GM21786 (cell line): ENCODE measurements at regions not wholly inside any gene's neighbourhood (a gene's known extent, or its start where the extent isn't known, plus 50 kb on each side); places are given as distances from the start of the nearest gene placed in this dataset.

Source experiments
- ATAC-seq: cut with Tn5 transposase; IDR thresholded peaks from one replicate; pipeline ENCODE4 v1.9.1; 2021; ENCODE audit not compliant: unreplicated experiment

DNA sequence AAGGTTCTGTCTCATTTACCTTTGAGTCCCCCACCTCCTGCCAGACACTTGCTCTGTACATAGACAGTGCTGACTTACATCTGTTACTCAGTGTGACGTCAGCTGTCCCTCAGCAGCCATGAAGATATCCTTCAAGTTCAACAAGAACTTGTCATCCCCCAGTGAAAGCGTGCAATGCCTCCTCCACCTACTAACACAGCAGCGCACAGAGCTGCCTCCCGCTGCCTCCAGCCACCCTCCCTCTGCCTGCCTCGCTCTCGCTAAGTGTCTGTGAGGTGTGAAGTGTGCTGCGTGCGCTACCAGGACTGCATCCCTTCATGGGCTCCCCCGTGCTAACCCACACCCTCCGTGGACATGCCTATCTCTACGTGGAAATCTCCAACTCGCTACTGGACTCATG lies 621.4 kb downstream of the BRD1 start:
- no peak for ATAC-seq

- no peak for ATAC-seq
These were observed 622.2 kb downstream of the BRD1 start for GRCh38 chr22:49205483-49205800.

DNA sequence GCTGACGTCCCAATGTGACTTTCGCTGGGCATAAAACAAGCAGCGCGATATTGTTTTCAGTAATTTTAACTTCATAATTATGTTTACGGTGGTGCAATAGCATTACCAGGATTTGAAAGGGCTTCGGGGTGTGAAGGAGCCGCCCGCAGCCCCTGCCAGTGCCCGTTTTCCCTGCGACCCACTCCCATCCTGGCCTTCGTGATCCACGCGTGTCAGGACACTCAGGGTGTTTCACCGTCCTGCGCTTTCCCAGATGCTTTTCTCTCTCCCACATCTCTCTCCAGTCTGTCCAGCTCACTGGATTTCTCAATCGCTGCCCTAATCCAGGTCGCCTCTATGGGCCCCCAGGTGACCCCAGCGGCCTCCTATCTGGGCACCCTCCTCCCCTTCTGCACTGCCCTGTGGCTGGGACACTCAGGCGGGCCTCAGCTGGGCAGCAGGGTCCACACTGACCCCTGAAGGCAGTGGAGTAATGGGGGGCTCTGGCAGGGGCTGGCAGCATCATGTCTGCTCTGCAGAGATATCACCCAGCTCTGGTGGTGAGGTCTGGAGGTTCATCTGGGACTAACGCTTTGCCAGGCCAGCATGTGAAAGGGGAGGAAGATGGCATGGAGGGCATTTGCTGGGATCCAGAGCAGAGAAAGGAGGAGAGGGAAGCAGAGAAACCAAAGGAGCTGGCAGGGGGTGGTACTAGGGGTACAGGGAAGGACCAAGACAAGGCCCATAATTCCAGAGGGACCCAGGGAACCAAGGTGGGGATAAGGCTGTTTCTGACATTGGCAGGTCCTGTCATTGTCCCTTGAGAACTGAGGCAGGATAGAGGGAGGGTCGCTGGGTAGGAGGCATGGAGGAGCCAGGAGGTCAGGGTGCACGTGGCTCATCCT lies 622.8 kb downstream of the BRD1 start:
- ATAC-seq: no peak

- no peak for ATAC-seq
These were observed 623.6 kb downstream of the BRD1 start for GRCh38 chr22:49203859-49204598.

DNA sequence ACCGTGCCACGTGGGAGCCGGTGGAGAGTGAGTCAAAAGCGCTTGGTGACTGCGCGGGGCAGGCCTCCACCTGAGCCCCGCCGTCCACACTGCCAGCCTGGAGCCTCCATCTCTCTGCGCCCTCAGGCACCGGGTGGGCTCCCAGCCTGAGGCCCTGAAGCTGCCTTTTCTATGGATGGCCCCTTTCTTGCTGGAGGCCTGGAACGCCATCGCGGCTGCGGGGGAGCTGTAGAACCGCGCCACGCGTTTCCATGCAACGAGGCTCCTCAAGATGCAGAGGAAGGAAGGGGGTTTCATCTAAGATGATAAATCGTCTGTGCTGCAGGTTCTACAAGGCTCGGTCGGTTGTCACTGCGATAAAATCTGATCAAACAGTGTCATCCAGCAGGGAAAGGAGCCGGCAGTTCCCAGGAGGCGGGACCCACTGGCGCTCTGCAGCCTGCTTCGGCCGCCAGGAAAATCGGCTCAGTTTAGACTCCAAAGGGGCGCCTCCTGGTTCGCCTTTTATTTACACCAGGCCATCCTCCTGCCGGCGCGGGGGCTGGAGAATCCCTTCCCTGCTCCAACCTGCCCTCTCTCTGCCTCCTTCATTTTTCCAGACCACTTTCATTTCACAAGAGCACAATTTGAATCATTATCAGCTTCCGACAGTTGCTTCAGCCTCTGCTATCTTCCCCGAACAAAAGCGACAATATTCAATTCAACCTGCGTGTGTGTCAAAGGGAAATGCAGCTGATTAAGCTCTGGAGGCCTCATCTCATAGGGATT lies 624.4 kb downstream of the BRD1 start:
- ATAC-seq: no peak

DNA sequence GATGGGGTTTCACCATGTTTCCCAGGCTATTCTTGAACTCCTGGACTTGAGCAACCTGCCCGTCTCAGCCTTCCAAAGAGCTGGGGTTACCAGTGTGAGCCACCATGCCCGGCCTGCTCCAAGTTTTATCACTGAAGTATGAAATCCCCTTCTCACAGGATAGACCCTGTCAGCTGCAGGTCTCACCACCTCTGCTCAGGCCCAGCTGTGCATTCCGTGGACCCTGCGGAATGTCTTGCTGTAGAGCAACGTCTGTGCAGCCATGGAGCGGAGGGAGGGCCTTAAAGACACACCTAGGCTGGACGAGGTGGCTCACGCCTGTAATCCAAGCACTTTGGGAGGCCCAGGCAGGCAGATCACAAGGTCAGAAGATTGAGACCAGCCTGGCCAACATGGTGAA lies 625.4 kb downstream of the BRD1 start:
- no peak for ATAC-seq

- ATAC-seq: no peak
These were observed 626.4 kb downstream of the BRD1 start for GRCh38 chr22:49201046-49201970.

DNA sequence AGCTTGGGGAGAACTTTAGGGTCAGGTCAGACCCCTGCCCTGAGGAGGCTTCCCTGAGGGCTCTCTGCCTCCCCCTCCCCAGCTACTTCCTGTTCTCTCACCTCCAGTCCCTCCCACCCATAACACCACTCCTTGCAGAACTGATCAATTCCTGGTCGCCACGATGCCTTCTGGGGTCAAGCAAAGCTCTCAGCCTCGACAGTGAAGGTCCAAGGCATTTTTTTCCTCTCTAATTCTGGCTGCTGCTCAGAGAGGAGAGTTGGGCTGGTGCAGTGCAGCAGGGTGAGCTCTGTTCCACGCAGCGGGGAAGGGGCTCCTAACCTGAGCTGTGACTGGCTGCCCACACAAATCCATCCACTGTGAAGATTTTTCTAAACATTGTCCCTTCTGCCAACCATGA lies 628.4 kb downstream of the BRD1 start:
- ATAC-seq: no peak

GRCh38 chr22:49198705-49199084 lies 629.0 kb downstream of the BRD1 start:
- no peak for ATAC-seq

DNA sequence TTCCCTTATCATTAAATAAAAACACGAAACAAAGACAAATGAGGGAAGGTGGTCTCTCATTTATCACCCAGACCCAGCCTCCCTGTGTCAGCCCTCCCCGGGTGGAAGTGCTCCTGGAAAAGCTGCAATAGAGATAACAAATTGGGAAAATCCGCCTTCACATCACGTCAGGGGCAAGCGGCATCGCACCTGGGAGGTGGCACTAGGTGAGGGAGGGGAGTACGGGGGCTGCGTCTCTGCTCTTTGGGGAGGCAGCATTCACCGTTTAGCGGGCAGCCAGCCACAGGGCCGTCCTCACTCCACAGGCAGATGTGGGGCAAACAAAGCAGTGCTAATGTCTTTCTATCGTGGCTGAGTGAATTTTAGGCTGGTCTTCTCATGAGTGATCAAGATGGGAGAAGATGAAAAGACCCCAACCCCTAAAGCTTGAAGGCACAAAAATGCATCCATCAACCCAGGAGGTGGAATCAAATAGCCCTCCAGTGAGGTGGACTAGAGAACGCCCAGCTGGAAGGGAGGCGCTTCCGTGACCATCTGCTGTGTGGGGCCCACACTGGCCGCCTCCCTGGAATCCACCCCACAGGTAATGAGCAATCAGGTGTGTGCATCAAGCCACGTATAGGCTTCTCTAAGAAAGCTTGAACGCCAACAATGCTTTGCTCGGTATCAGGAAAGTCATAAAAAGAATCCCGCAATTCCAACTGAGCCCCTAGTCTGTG lies 629.5 kb downstream of the BRD1 start:
- ATAC-seq: no peak

GRCh38 chr22:49197505-49197904 lies 630.2 kb downstream of the BRD1 start:
- ATAC-seq: no peak

DNA sequence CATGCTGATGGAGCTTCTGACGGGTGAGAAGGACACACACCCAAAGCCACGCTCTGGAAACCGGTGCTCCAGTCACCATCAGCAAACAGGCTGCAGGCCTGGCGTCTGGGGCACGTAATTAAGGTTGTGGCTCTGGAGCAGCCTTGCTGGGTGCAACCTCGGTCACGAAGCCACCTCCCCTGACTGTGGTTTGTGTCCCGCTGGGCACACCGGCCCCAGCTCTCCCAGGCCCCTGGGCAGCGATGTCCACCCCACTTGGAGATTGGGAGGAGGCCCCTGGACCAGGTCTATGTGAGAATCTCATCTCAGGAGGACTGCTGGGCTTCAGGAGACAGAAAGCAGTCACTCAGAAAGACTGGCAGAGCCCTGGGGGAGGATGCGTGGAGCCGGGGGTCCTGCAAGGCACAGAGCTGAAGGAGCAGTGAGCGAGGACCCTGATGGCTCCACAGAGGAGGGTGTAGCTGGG lies 631.6 kb downstream of the BRD1 start:
- no peak for ATAC-seq

DNA sequence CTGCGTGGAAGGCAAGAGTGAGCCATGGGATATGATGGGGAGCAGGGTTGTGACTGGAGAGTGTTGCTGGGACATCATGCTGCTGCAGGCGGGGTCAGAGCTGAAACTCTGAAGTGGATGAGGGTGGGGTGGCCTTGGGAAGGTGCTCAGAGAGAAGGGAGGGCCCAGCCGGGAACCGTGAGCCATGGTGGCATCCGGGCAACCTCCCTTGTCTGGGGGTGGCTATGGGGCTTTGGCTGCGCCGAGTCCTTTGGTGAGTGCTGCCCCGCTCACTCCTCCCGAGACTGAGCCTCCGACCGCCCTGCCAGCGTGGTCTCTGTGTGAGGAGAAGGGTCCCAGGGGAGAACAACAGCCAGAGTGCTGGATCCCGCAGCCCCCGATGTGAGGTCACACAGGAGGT lies 632.0 kb downstream of the BRD1 start:
- ATAC-seq: no peak

- no peak for ATAC-seq
These were observed 633.7 kb downstream of the BRD1 start for GRCh38 chr22:49193901-49194465.

GRCh38 chr22:49193348-49193747 lies 634.3 kb downstream of the BRD1 start:
- ATAC-seq: no peak

GRCh38 chr22:49192857-49193250 lies 634.8 kb downstream of the BRD1 start:
- no peak for ATAC-seq

DNA sequence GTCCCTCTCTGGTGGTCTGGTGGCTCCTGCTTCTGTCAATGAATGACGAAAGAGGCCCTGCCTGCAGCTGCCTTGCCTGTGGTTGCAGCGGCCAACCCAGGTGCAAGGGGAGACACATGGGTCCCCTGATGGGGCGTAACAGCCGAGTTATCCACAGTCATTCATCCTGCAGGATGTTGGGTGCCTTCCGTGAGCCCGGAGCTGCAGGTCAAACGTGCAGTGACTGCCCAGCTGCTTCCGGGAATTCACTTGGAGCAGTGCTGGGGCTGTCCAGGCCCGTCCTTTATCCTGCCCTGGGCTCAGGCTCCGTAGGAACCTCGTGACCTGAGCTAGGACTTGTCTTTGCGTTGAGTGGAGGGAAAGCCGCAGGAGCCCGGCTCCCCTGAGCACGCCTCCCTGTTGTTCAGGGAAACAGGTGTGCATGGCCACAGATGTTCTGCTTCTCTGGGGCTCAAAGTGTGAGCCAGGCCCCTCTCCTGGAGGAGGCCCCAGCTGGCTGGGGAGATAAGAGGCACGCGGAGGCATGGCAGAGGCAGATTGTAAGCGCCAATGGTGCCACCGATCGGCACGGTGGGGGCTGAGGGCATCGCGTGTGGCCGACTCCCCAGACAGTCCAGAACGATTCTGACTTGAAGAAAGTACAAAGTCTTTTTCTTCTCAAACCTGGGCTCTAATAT lies 635.4 kb downstream of the BRD1 start:
- no peak for ATAC-seq

DNA sequence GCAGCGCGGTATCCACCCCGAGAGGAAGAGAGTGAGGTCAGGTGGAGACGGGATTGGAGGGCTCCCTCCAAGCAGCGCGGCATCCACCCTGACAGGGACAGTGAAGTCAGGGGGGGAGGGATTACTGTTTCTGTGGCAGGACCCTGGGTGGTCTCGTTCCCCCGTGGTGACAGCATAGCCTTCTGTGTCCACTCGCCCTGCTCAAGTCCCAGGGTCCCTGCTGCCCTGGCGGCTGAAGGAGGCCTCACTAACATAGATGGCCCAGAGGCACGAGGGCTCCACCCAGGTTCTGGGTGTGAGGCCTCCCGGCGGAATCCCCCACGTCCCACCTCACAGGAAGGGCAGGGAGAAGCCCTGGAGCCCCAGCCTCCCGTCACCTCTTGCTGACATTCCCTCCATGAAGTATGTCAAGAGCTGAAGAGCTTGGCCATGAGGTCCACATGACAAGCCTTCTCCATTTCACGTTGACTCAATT lies 636.1 kb downstream of the BRD1 start:
- no peak for ATAC-seq
